DMS53 treated with DMSO at 0.1 percent for 48 hours (cell line): ENCODE measurements at regions not wholly inside any gene's neighbourhood (a gene's known extent, or its start where the extent isn't known, plus 50 kb on each side); places are given as distances from the start of the nearest gene placed in this dataset.
A peak's percentile ranks its signal among the peaks of the same experiment; 100 is the strongest.
"Not testable (repeated sequence)": the region's sequence is repeated elsewhere in the genome, so short reads cannot be mapped to it uniquely, and the experiment has no call there.

Experiments used
- DNase-seq: peaks from one replicate; lab custom pipeline; 2025; ENCODE audit not compliant: unreplicated experiment; lab: John Stamatoyannopoulos, UW

DNA sequence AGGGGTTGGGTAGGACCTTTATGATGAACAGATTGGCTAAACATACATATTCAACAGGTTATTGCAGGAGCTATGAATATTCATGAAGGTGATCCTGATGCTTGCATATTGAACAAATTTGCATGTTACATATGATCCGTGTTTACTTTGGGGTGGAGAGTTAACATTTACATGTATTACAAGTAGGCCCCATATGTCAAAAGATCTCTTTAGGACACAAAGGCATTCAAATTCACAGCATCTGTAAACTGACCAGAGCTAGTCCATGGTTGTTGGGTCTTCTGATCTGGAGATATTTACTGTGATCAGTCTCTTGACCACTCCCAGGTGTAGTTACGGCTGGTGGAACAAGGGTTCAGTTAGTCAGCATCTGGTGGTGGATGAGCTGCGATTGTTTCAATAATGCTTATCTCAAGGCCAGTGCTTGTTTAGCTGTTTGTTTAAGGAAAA is 80.4 kb downstream of the PMAIP1 start:
- DNase-seq, result no peak

DNA sequence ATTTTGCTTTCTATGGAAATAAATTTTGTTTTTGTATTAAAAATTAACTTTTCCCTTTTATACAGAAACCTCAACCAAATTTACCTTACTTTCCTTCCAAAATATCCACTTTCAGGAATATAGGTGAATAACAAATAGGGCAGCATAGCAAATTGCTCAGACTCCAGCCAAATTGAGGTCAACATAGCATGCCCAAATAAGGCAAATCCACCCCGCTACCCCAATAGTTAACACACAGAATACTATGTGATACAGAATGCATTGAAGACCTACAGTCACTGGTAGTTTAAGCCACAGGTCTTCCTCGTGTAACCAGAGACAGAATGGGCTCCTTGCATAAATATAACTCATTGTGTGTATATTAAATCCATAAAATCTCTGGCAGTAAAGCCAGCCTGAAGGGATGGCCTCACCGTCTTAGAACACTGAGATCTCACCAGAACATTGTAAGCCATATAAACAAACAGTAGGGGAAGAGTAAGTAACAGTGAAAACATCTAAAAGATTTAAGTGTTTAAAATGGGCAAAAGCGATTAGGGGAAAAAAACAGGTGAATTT is 72.2 kb downstream of the PMAIP1 start:
- DNase-seq, result no peak

DNA sequence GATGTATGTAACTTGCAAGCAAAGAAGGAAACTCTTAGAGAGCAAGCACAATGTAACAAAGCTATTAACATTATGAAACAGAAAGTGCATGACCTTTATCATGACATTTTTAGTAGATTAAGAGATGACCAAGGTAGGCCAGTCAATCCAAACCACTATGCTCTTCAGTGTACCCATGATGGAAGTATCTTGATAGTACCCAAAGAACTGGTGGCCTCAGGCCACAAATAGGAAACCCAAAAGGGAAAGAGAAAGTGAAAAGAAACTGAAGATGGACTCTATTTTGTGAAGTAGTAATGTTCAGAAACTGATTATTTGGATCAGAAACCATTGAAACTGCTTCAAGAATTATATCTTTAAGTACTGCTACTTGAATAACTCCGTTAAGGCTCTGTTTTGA is 71.3 kb downstream of the PMAIP1 start:
- not testable (repeated sequence) for DNase-seq

- not testable (repeated sequence) for DNase-seq
Measured at GRCh38 chr18:59969477-59970028, 69.8 kb downstream of the PMAIP1 start.

DNA sequence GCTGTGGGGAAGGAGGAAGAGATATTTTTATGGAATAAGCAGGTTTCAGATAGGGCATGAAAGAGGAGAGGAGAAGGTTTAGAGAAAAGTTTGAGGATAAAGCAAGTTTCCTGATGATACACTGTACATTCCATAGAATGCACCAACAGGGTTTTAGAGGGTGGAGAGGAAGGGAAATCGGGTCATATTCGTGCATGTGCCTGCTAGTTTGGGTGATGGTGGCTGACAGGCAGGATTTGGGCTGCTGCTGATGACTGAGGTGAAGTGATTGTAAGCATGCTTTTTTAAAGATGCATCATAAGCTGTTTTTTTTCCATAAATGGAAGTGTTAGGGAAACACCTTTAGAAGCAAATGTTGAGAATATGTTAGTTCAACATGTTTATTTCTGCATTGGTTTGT is 68.8 kb downstream of the PMAIP1 start:
- DNase-seq, result no peak

- DNase-seq, result no peak
Measured at GRCh38 chr18:59967878-59968277, 68.1 kb downstream of the PMAIP1 start.

DNA sequence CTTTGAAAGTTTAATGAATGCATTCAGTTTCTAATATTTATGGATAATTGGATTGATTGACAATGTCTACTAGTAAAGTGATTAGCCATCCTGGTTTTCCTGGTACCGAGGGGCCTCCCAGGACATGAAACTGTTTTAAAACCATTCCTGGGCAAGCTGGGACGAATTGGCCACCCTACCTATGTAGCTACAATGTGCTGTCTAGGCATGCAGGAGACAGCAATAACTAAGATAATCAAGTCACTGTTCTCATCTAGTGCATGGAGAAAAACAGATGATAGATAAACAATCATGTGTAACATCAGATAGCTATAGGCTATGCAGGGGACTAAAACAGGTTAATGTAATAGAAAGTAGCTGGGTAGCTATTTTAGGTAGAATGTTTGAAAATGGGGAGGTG is 67.1 kb downstream of the PMAIP1 start:
- no peak for DNase-seq

DNA sequence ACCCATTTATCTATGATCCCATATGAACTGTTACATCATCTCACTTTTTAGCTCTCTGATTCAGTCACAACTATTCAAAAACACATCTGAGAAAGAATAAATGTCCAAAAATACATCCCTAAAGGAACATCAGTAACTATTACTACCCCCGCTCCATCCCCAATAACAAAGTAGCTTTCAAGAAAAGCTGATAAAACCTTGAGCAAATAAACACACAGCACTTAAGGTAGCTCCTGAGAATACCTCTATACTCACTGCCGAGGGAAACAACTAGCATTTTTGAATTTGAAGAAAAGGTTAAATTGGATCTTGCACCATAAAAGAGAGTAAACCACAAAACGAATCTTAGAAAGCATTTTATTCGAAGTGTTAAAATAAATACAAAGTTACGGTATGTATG is 63.4 kb downstream of the PMAIP1 start:
- DNase-seq, result no peak

DNA sequence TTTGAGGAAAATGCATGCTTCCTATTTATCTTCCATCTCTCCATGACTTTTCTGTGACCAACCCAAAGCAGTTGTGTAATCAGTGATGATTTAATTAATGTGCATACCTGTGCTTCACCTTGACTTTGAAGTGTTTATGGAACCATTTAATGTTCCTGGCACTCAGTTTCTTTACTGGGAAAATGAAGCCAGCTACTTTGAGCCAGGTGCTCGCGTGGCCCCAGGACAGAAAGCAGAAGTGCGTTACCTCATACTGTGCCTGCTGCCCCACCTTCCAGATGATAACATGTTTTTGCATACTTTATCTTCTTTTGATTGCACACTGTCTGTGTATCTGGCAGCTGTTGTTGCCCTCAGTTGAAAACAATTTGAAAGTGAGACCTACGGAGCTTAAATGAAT is 61.3 kb downstream of the PMAIP1 start:
- no peak for DNase-seq

GRCh38 chr18:59960272-59960671 is 60.5 kb downstream of the PMAIP1 start:
- no peak for DNase-seq

GRCh38 chr18:59959606-59960005 is 59.8 kb downstream of the PMAIP1 start:
- DNase-seq, result no peak

DNA sequence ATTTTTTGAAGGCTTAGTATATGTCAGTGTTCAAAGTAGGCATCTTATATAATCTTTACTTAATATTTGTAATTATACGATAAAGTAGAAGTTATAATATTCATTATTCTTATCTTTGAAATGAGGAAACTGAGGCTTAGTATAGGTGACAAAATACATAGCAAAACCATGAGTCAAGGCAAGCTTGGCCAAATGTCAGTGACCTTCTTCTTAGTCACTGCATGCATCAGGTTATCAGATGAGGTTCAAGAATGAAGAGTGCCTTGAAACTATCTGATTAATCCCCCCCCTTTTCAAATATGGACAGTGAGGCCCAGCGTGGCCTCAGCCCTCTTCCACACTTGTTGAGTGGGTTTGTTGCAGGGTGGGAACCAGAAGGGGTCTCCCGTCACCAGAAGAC is 59.3 kb downstream of the PMAIP1 start:
- no peak for DNase-seq

GRCh38 chr18:59957957-59958356 is 58.2 kb downstream of the PMAIP1 start:
- DNase-seq, result peak; percentile 98

GRCh38 chr18:59954755-59955156 is 55.0 kb downstream of the PMAIP1 start:
- DNase-seq, result no peak

DNA sequence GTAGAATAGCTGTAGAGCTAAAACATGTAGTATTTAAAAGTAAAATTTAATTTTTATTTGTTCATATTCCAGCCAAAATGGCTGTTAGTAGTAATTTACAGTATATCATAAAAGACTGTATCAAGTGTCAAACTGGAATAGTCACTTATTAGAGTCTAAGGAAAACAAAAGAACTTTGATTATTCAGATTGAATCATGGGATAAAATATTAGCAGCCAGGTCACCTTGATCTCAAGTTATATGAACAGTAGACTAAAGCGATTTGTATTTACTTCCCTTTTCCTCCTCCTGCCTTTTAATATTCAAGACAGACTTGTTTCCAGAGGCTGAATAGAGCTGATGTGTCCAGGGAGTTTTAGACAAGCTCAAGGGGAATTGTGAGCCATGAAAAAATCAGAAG is 54.4 kb downstream of the PMAIP1 start:
- peak; percentile 16 for DNase-seq
